ENCODE measurements at regions not wholly inside any gene's neighbourhood (a gene's known extent, or its start where the extent isn't known, plus 50 kb on each side); places are given as distances from the start of the nearest gene placed in this dataset.

DNA sequence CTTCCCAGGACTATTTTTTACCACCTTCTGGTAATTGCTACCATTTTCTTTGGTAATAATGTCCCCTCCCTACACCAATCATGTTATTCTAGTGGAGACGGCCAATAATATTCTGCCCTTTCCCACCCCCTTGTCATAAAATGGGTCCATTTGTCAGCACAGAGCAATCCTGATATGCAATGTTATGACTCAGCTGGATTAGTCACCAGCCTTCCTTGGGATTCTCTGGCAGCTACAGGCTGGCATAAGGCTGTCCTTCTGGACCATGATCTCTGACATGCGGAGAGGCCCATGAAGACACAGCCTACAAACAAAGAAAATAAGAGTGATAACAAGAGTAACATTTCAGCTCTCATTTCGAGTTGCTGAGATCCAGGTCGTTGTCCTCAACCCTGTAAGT, 222.0 kb upstream of the CPNE8 start:
- no peak overlapping the region for H3K4me3 ChIP-seq (ENCODE audit: low read length in 3 of 3)
- H3K27ac ChIP-seq (ENCODE audit: low read depth, low read length): no peak overlapping the region
- H3K36me3 ChIP-seq (ENCODE audit: control insufficient read depth in 3 of 3, insufficient read depth in 3 of 3, low read length in 3 of 3): no peaks in the 10 kb centered on the region
- no peaks in the 10 kb centered on the region for H3K4me1 ChIP-seq (ENCODE audit: control insufficient read depth in 3 of 3, insufficient read depth in 3 of 3, low read length in 3 of 3)
- H3K9ac ChIP-seq (ENCODE audit: low read depth in 1 of 3, low read length in 3 of 3): no peak overlapping the region
- H3K9me3 ChIP-seq (ENCODE audit: control insufficient read depth in 3 of 3, low read length in 3 of 3): peaks cover 0 to 2% (median under 1%) of the 10 kb centered on the region in 3 donors
- no peaks in the 10 kb centered on the region for H3K27me3 ChIP-seq (ENCODE audit: control insufficient read depth in 3 of 3, insufficient read depth in 3 of 3, low read length in 3 of 3)

DNA sequence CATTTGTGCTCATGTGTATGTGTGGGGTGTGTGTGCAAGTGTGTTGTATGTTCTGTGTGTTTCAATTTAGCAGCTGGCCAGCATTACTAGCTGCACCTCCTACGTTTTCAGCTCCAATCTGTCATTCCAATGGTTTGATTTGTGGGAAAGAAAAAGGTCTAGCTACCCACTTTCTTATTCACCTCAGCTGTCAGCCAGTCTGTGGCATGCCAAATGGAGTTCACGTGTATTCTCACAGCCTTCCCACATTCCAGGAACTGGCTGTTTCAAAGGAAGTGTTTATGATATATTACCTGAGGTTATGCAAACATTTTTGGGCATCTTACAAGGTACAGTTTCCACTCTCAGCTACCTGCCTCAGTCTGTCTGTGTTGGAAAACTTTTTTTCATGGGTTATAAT, 220.2 kb upstream of the CPNE8 start:
- H3K4me3 ChIP-seq (ENCODE audit: low read length in 3 of 3): no peak overlapping the region
- no peak overlapping the region for H3K9ac ChIP-seq (ENCODE audit: low read depth in 1 of 3, low read length in 3 of 3)
- H3K9me3 ChIP-seq (ENCODE audit: control insufficient read depth in 3 of 3, low read length in 3 of 3): peaks cover 0 to 4% (median 2%) of the 10 kb centered on the region in 3 donors
- H3K4me1 ChIP-seq (ENCODE audit: control insufficient read depth in 3 of 3, insufficient read depth in 3 of 3, low read length in 3 of 3): no peaks in the 10 kb centered on the region
- H3K27me3 ChIP-seq (ENCODE audit: control insufficient read depth in 3 of 3, insufficient read depth in 3 of 3, low read length in 3 of 3): no peaks in the 10 kb centered on the region
- no peaks in the 10 kb centered on the region for H3K36me3 ChIP-seq (ENCODE audit: control insufficient read depth in 3 of 3, insufficient read depth in 3 of 3, low read length in 3 of 3)
- H3K27ac ChIP-seq (ENCODE audit: low read depth, low read length): no peak overlapping the region

- H3K4me1 ChIP-seq (ENCODE audit: control insufficient read depth in 3 of 3, insufficient read depth in 3 of 3, low read length in 3 of 3): no peaks in the 10 kb centered on the region
- no peak overlapping the region for H3K4me3 ChIP-seq (ENCODE audit: low read length in 3 of 3)
- peaks cover 0 to 4% (median 2%) of the 10 kb centered on the region in 3 donors for H3K9me3 ChIP-seq (ENCODE audit: control insufficient read depth in 3 of 3, low read length in 3 of 3)
- no peaks in the 10 kb centered on the region for H3K36me3 ChIP-seq (ENCODE audit: control insufficient read depth in 3 of 3, insufficient read depth in 3 of 3, low read length in 3 of 3)
- H3K9ac ChIP-seq (ENCODE audit: low read depth in 1 of 3, low read length in 3 of 3): no peak overlapping the region
- H3K27me3 ChIP-seq (ENCODE audit: control insufficient read depth in 3 of 3, insufficient read depth in 3 of 3, low read length in 3 of 3): no peaks in the 10 kb centered on the region
- no peak overlapping the region for H3K27ac ChIP-seq (ENCODE audit: low read depth, low read length)
Observed at GRCh38 chr12:39124768-39125167, 219.4 kb upstream of the CPNE8 start.

DNA sequence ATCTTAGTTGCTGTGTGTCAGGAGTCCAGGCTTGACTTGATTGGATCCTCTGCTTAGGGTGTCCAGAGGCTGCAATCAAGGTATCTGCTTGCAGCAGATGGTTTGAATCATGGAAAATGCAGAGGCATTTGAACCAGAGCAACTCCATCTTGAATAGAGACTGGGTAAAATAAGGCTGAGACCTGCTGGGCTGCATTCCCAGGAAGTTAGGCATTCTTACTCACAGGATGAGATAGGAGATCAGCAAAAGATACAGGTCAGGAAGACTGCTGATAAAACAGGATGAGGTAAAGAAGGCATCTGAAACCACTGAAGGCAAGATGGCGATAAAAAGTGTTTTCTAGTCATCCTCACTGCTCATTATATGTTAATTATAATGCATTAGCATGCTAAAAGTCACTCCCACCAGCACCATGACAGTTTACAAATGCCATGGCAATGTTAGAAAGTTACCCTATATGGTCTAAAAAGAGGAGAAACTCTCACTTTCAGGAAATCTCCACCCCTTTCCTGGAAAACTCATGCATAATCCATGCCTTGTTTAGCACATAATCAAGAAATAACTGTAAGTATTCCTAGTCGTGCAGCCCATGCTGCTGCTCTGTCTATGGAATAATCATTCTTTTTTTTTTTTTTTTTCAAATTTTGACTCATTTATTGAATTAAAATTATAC, 218.3 kb upstream of the CPNE8 start:
- Histone ChIP-seq H3K9me3 (ENCODE audit: control insufficient read depth in 3 of 3, low read length in 3 of 3) (peaks cover 0 to 4% (median 2%) of the 10 kb centered on the region in 3 donors), H3K9ac (ENCODE audit: low read depth in 1 of 3, low read length in 3 of 3) (no peak overlapping the region), H3K27ac (ENCODE audit: low read depth, low read length) (no peak overlapping the region), H3K27me3 (ENCODE audit: control insufficient read depth in 3 of 3, insufficient read depth in 3 of 3, low read length in 3 of 3) (no peaks in the 10 kb centered on the region), H3K36me3 (ENCODE audit: control insufficient read depth in 3 of 3, insufficient read depth in 3 of 3, low read length in 3 of 3) (no peaks in the 10 kb centered on the region), H3K4me1 (ENCODE audit: control insufficient read depth in 3 of 3, insufficient read depth in 3 of 3, low read length in 3 of 3) (no peaks in the 10 kb centered on the region), H3K4me3 (ENCODE audit: low read length in 3 of 3) (no peak overlapping the region)

DNA sequence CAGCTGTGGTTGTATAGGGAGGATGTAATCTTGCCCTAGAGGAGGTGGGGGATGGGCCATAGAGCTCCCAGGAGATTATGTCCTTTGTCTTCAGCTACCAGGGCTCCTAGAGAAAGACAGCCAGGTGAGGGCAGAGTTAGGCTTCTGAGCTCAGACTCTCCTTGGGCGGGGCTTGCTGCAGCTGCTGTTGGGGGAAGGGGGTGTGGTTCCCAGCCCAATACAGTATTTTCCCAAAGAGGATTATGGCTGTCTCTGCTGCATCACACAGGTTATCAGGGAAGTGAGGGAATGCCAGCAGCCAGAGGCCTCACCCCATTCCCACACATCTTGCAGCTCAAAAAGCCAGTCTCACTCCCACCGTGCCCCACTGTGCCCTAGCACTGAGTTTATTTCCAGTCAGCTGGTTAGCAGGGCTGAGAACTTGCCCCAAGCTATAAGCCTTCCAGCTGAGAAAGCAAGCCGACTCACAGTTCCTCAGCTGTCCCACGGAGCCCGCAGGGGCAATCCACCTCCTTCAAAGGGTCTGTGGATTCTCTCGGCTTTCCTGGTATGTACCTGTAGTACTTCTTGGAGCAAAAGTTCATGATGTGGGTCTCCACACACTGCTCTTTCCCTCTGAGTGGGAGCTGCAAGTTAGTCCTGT, 217.3 kb upstream of the CPNE8 start:
- no peak overlapping the region for H3K4me3 ChIP-seq (ENCODE audit: low read length in 3 of 3)
- H3K9ac ChIP-seq (ENCODE audit: low read depth in 1 of 3, low read length in 3 of 3): no peak overlapping the region
- peaks cover 0 to 4% (median 2%) of the 10 kb centered on the region in 3 donors for H3K9me3 ChIP-seq (ENCODE audit: control insufficient read depth in 3 of 3, low read length in 3 of 3)
- no peak overlapping the region for H3K27ac ChIP-seq (ENCODE audit: low read depth, low read length)
- no peaks in the 10 kb centered on the region for H3K36me3 ChIP-seq (ENCODE audit: control insufficient read depth in 3 of 3, insufficient read depth in 3 of 3, low read length in 3 of 3)
- no peaks in the 10 kb centered on the region for H3K27me3 ChIP-seq (ENCODE audit: control insufficient read depth in 3 of 3, insufficient read depth in 3 of 3, low read length in 3 of 3)
- no peaks in the 10 kb centered on the region for H3K4me1 ChIP-seq (ENCODE audit: control insufficient read depth in 3 of 3, insufficient read depth in 3 of 3, low read length in 3 of 3)

DNA sequence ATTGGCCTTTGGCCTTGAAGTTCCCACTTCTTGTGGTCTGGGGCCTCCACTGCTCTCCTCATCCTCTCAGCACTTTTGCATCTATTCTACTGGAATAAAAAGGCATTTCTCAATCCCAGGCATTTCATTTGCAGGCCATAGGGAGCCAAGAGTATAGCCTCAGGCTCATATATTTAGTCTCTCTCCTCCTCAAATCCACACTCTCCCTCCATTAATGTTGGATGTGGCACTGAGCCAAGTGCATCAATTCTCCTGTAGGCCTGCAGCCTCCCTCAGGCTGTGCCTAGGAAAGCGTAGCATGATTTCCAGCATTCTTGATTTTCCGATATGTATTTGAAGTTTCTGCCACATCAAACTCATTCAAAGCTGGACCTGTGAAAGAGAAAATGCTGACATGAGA, 211.5 kb upstream of the CPNE8 start:
- Histone ChIP-seq H3K9me3 (ENCODE audit: control insufficient read depth in 3 of 3, low read length in 3 of 3) (no peaks in the 10 kb centered on the region), H3K9ac (ENCODE audit: low read depth in 1 of 3, low read length in 3 of 3) (no peak overlapping the region), H3K4me3 (ENCODE audit: low read length in 3 of 3) (no peak overlapping the region), H3K4me1 (ENCODE audit: control insufficient read depth in 3 of 3, insufficient read depth in 3 of 3, low read length in 3 of 3) (no peaks in the 10 kb centered on the region), H3K27me3 (ENCODE audit: control insufficient read depth in 3 of 3, insufficient read depth in 3 of 3, low read length in 3 of 3) (no peaks in the 10 kb centered on the region), H3K27ac (ENCODE audit: low read depth, low read length) (no peak overlapping the region), H3K36me3 (ENCODE audit: control insufficient read depth in 3 of 3, insufficient read depth in 3 of 3, low read length in 3 of 3) (no peaks in the 10 kb centered on the region)

DNA sequence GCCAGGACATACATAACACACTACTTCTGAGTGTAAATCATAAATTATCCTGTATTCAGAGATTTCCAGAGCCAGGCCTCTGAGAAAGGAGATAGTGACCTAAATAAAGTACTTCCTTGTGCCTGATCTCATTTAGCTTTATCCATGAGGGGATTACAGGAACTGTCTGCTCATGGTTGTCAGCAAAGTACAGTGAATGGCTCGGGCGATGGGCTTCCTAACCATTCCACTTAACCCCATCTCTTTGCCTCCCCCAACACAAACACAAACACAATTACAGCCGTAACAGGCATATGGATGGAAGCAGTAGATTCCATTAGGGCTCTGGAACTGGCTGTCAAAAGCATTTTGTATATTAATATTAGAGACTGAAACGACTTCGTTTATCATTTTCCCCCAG, 206.7 kb upstream of the CPNE8 start:
- Histone ChIP-seq H3K4me1 (ENCODE audit: control insufficient read depth in 3 of 3, insufficient read depth in 3 of 3, low read length in 3 of 3) (no peaks in the 10 kb centered on the region), H3K27me3 (ENCODE audit: control insufficient read depth in 3 of 3, insufficient read depth in 3 of 3, low read length in 3 of 3) (no peaks in the 10 kb centered on the region), H3K4me3 (ENCODE audit: low read length in 3 of 3) (no peak overlapping the region), H3K9ac (ENCODE audit: low read depth in 1 of 3, low read length in 3 of 3) (no peak overlapping the region), H3K9me3 (ENCODE audit: control insufficient read depth in 3 of 3, low read length in 3 of 3) (no peaks in the 10 kb centered on the region), H3K36me3 (ENCODE audit: control insufficient read depth in 3 of 3, insufficient read depth in 3 of 3, low read length in 3 of 3) (no peaks in the 10 kb centered on the region), H3K27ac (ENCODE audit: low read depth, low read length) (no peak overlapping the region)

GRCh38 chr12:39105111-39105510, 199.7 kb upstream of the CPNE8 start:
- no peaks in the 10 kb centered on the region for H3K4me1 ChIP-seq (ENCODE audit: control insufficient read depth in 3 of 3, insufficient read depth in 3 of 3, low read length in 3 of 3)
- H3K9me3 ChIP-seq (ENCODE audit: control insufficient read depth in 3 of 3, low read length in 3 of 3): no peaks in the 10 kb centered on the region
- H3K36me3 ChIP-seq (ENCODE audit: control insufficient read depth in 3 of 3, insufficient read depth in 3 of 3, low read length in 3 of 3): no peaks in the 10 kb centered on the region
- H3K27me3 ChIP-seq (ENCODE audit: control insufficient read depth in 3 of 3, insufficient read depth in 3 of 3, low read length in 3 of 3): no peaks in the 10 kb centered on the region
- no peak overlapping the region for H3K4me3 ChIP-seq (ENCODE audit: low read length in 3 of 3)
- no peak overlapping the region for H3K9ac ChIP-seq (ENCODE audit: low read depth in 1 of 3, low read length in 3 of 3)
- H3K27ac ChIP-seq (ENCODE audit: low read depth, low read length): no peak overlapping the region

- H3K9ac ChIP-seq (ENCODE audit: low read depth in 1 of 3, low read length in 3 of 3): no peak overlapping the region
- no peaks in the 10 kb centered on the region for H3K4me1 ChIP-seq (ENCODE audit: control insufficient read depth in 3 of 3, insufficient read depth in 3 of 3, low read length in 3 of 3)
- H3K4me3 ChIP-seq (ENCODE audit: low read length in 3 of 3): no peak overlapping the region
- H3K36me3 ChIP-seq (ENCODE audit: control insufficient read depth in 3 of 3, insufficient read depth in 3 of 3, low read length in 3 of 3): no peaks in the 10 kb centered on the region
- H3K27me3 ChIP-seq (ENCODE audit: control insufficient read depth in 3 of 3, insufficient read depth in 3 of 3, low read length in 3 of 3): no peaks in the 10 kb centered on the region
- no peaks in the 10 kb centered on the region for H3K9me3 ChIP-seq (ENCODE audit: control insufficient read depth in 3 of 3, low read length in 3 of 3)
- no peak overlapping the region for H3K27ac ChIP-seq (ENCODE audit: low read depth, low read length)
Observed at GRCh38 chr12:39103552-39104165, 198.3 kb upstream of the CPNE8 start.

DNA sequence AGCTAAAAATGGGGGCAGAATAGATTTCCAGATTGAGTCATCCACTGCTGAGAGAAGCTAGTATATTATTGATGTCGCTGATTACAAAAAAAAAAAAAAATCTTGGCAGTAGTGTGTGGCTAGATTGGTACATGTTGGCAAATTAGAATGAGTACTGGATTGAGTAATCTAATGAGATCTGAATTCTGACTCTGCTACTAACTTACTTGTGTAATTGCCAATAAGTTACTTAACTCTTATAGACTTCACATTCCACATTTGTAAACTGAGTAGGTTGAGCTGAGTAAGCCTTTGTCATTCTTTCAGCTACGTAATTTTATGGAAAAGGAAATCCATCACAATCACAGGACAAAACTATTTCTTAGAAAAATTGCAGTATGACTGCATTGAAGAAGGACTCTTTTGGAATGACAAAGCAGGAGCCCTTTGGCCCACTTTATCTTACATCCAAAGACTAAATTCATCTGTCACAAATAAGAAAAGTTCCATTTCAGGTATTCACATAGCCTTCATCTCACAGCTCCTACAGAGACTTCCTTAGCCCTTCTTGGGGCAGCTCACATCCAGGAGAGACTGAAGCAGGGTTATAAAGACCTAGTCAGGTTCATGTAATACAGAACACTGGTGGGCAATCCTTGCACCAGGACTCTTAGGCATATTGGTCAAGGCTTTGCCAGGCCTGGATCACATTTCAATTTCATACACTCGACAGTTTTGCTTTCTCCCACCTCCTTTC, 197.3 kb upstream of the CPNE8 start:
- H3K4me3 ChIP-seq (ENCODE audit: low read length in 3 of 3): no peak overlapping the region
- no peak overlapping the region for H3K9ac ChIP-seq (ENCODE audit: low read depth in 1 of 3, low read length in 3 of 3)
- no peak overlapping the region for H3K27ac ChIP-seq (ENCODE audit: low read depth, low read length)
- H3K9me3 ChIP-seq (ENCODE audit: control insufficient read depth in 3 of 3, low read length in 3 of 3): no peaks in the 10 kb centered on the region
- H3K27me3 ChIP-seq (ENCODE audit: control insufficient read depth in 3 of 3, insufficient read depth in 3 of 3, low read length in 3 of 3): no peaks in the 10 kb centered on the region
- no peaks in the 10 kb centered on the region for H3K4me1 ChIP-seq (ENCODE audit: control insufficient read depth in 3 of 3, insufficient read depth in 3 of 3, low read length in 3 of 3)
- H3K36me3 ChIP-seq (ENCODE audit: control insufficient read depth in 3 of 3, insufficient read depth in 3 of 3, low read length in 3 of 3): no peaks in the 10 kb centered on the region
